HFFc6 (cell line): ENCODE measurements at regions not wholly inside any gene's neighbourhood (a gene's known extent, or its start where the extent isn't known, plus 50 kb on each side); places are given as distances from the start of the nearest gene placed in this dataset.

Source experiments
- DNase-seq: peaks from one replicate; pipeline ENCODE4 v3.0.0-alpha.2; 2018
- H3K27ac Mint-ChIP-seq: 2 replicates; pipeline ENCODE4 v1.8.0; 2020; ENCODE audit warnings: mild to moderate bottlenecking, mixed read lengths
- H3K27me3 Mint-ChIP-seq: 2 replicates; pipeline ENCODE4 v1.8.0; 2021; ENCODE audit warnings: mild to moderate bottlenecking, moderate library complexity, mixed read lengths; ENCODE audit not compliant: insufficient read depth
- H3K36me3 Mint-ChIP-seq: 2 replicates; pipeline ENCODE4 v1.8.0; 2021; ENCODE audit warnings: low read depth, mixed read lengths
- H3K4me1 Mint-ChIP-seq: 2 replicates; pipeline ENCODE4 v1.8.0; 2020; ENCODE audit warnings: low read depth, mixed read lengths
- H3K4me3 Mint-ChIP-seq: 2 replicates; pipeline ENCODE4 v1.8.0; 2020; ENCODE audit warnings: mild to moderate bottlenecking, moderate library complexity, mixed read lengths
- H3K9me3 Mint-ChIP-seq: 2 replicates; pipeline ENCODE4 v1.8.0; 2020; ENCODE audit warnings: mild to moderate bottlenecking, mixed read lengths
- CTCF ChIP-seq: fragments of 200-600 bp; sonication (generic); IDR thresholded peaks from 2 replicates; pipeline ENCODE4 v1.5.0; 2021; ENCODE audit warnings: antibody characterized with exemption, mild to moderate bottlenecking

GRCh38 chr17:69918164-69918563, 156.9 kb upstream of the KCNJ16 start:
- no peaks in the 10 kb centered on the region for H3K9me3 Mint-ChIP-seq
- DNase-seq, result no peak
- H3K27ac Mint-ChIP-seq, result no peak overlapping the region
- no peaks in the 10 kb centered on the region for H3K36me3 Mint-ChIP-seq
- no peak overlapping the region for H3K4me3 Mint-ChIP-seq
- H3K27me3 Mint-ChIP-seq, result no peaks in the 10 kb centered on the region; the same call in 1 of the 2 replicates
- peaks cover 7% of the 10 kb centered on the region; the same call in 1 of the 2 replicates for H3K4me1 Mint-ChIP-seq
- no peak for TF ChIP-seq CTCF

DNA sequence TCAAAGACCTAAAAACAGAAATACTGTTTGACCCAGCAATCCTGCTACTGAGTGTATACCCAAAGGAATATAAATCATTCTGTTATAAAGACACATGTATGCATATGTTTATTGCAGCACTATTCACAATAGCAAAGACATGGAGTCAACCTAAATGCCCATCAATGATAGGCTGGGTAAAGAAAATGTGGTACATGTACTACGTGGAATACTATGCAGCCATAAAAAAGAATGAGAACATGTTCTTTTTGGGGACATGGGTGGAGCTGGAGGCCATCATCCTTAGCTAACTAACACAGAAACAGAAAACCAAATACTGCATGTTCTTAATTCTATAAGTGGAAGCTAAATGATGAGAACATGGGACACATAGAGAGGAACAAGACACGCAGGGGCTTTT, 155.2 kb upstream of the KCNJ16 start:
- Mint-ChIP-seq H3K27me3 (no peaks in the 10 kb centered on the region), H3K4me3 (no peak overlapping the region), H3K27ac (no peak overlapping the region), H3K4me1 (no peaks in the 10 kb centered on the region), H3K9me3 (no peaks in the 10 kb centered on the region), H3K36me3 (no peaks in the 10 kb centered on the region)
- no peak for DNase-seq
- TF ChIP-seq CTCF, result no peak

GRCh38 chr17:69921046-69921445, 154.0 kb upstream of the KCNJ16 start:
- no peaks in the 10 kb centered on the region for H3K36me3 Mint-ChIP-seq
- H3K4me3 Mint-ChIP-seq, result no peak overlapping the region
- no peaks in the 10 kb centered on the region; the same call in 1 of the 2 replicates for H3K27me3 Mint-ChIP-seq

DNA sequence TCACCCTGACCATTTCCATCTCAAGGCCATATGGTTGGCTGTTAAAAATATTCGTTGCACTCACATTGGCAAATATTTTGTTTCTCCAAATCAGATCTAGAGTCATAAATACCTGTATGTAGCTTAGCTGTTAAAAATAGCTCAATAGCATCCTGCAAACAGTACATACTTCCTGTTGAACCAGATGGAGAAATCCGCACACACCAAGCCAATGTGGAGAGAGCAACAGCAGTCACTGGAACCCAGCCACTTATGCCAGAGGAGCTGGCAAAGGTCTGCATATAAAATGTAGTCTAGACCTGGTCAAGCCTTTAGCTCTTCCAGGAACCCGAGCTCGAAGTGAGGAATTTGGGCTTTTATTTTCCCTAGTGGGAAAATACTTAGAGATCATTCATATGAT, 146.4 kb upstream of the KCNJ16 start:
- Mint-ChIP-seq H3K4me1 (peaks cover 7% of the 10 kb centered on the region; the same call in 1 of the 2 replicates), H3K36me3 (peaks cover 4% of the 10 kb centered on the region), H3K4me3 (no peak overlapping the region), H3K27me3 (peaks cover 2% of the 10 kb centered on the region), H3K27ac (no peak overlapping the region), H3K9me3 (no peaks in the 10 kb centered on the region)
- DNase-seq, result no peak
- TF ChIP-seq CTCF, result no peak

More at GRCh38 chr17:69921046-69921445, 154.0 kb upstream of the KCNJ16 start:
- Mint-ChIP-seq H3K9me3 (no peaks in the 10 kb centered on the region), H3K27ac (no peak overlapping the region), H3K4me1 (no peaks in the 10 kb centered on the region)
- DNase-seq, result no peak
- TF ChIP-seq CTCF, result no peak

GRCh38 chr17:69936996-69937395, 138.0 kb upstream of the KCNJ16 start:
- no peaks in the 10 kb centered on the region for H3K9me3 Mint-ChIP-seq
- no peaks in the 10 kb centered on the region for H3K4me1 Mint-ChIP-seq
- H3K36me3 Mint-ChIP-seq, result 0 out of 2 replicates have a peak, but pooled peaks cover 4% of the 10 kb centered on the region
- TF ChIP-seq CTCF, result no peak
- H3K4me3 Mint-ChIP-seq, result no peak overlapping the region
- H3K27ac Mint-ChIP-seq, result no peak overlapping the region
- DNase-seq, result no peak
- H3K27me3 Mint-ChIP-seq, result peaks cover 3% of the 10 kb centered on the region; the same call in 1 of the 2 replicates

GRCh38 chr17:69943058-69943457, 132.0 kb upstream of the KCNJ16 start:
- peaks cover 14% of the 10 kb centered on the region for H3K4me1 Mint-ChIP-seq
- no peak for TF ChIP-seq CTCF
- H3K27ac Mint-ChIP-seq, result no peak overlapping the region
- no peaks in the 10 kb centered on the region for H3K36me3 Mint-ChIP-seq
- H3K9me3 Mint-ChIP-seq, result no peaks in the 10 kb centered on the region
- DNase-seq, result no peak
- H3K4me3 Mint-ChIP-seq, result no peak overlapping the region
- H3K27me3 Mint-ChIP-seq, result no peaks in the 10 kb centered on the region
